GM21619 (cell line): ENCODE measurements at regions not wholly inside any gene's neighbourhood (a gene's known extent, or its start where the extent isn't known, plus 50 kb on each side); places are given as distances from the start of the nearest gene placed in this dataset.

Experiments
- ATAC-seq: cut with Tn5 transposase; IDR thresholded peaks from one replicate; pipeline ENCODE4 v1.9.1; 2021; ENCODE audit not compliant: unreplicated experiment

- ATAC-seq, result no peak
These were observed 176.6 kb upstream of the POU3F2 start for GRCh38 chr6:98657764-98658163.

- no peak for ATAC-seq
These were observed 165.0 kb upstream of the POU3F2 start for GRCh38 chr6:98669371-98669770.

- no peak for ATAC-seq
These were observed 164.2 kb upstream of the POU3F2 start for GRCh38 chr6:98670045-98670746.

- no peak for ATAC-seq
These were observed 161.5 kb upstream of the POU3F2 start for GRCh38 chr6:98672681-98673475.

GRCh38 chr6:98678481-98678880, 155.9 kb upstream of the POU3F2 start:
- ATAC-seq, result no peak

- no peak for ATAC-seq
These were observed 148.3 kb upstream of the POU3F2 start for GRCh38 chr6:98686008-98686601.

- no peak for ATAC-seq
These were observed 146.6 kb upstream of the POU3F2 start for GRCh38 chr6:98687752-98688151.

GRCh38 chr6:98695091-98695801, 139.1 kb upstream of the POU3F2 start:
- ATAC-seq, result no peak

- ATAC-seq, result no peak
These were observed 123.0 kb upstream of the POU3F2 start for GRCh38 chr6:98711380-98711779.

- ATAC-seq, result no peak
These were observed 118.0 kb upstream of the POU3F2 start for GRCh38 chr6:98716341-98716740.

GRCh38 chr6:98717322-98717877, 117.0 kb upstream of the POU3F2 start:
- no peak for ATAC-seq

GRCh38 chr6:98717988-98718387, 116.4 kb upstream of the POU3F2 start:
- no peak for ATAC-seq

GRCh38 chr6:98724537-98724936, 109.8 kb upstream of the POU3F2 start:
- ATAC-seq, result no peak

GRCh38 chr6:98747273-98747672, 87.1 kb upstream of the POU3F2 start:
- no peak for ATAC-seq

- ATAC-seq, result no peak
These were observed 86.4 kb upstream of the POU3F2 start for GRCh38 chr6:98747960-98748359.

- ATAC-seq, result no peak
These were observed 74.9 kb upstream of the POU3F2 start for GRCh38 chr6:98759459-98759858.

- ATAC-seq, result no peak
These were observed 69.9 kb upstream of the POU3F2 start for GRCh38 chr6:98764373-98764911.

GRCh38 chr6:98769546-98769945, 64.8 kb upstream of the POU3F2 start:
- peak; percentile 58 for ATAC-seq

- ATAC-seq, result no peak
These were observed 59.2 kb upstream of the POU3F2 start for GRCh38 chr6:98775205-98775604.

GRCh38 chr6:98777762-98778161, 56.6 kb upstream of the POU3F2 start:
- peak; percentile 100 for ATAC-seq

GRCh38 chr6:98779618-98780017, 54.8 kb upstream of the POU3F2 start:
- no peak for ATAC-seq
